Keratinocyte (primary cell): ENCODE measurements at regions not wholly inside any gene's neighbourhood (a gene's known extent, or its start where the extent isn't known, plus 50 kb on each side); places are given as distances from the start of the nearest gene placed in this dataset.

Experiments
- DNase-seq: peaks from one replicate; pipeline ENCODE4 v3.0.0-alpha.2; 2011; ENCODE audit warnings: low read depth, missing footprints, low spot score
- FAIRE-seq: peaks from 2 replicates; lab custom pipeline; 2011; peaks lifted over from hg19 to GRCh38; lab: Jason Lieb, UNC
- H2AFZ ChIP-seq: 2 replicates; pipeline ENCODE4 v1.6.0; 2012; ENCODE audit warnings: low read length, control low read depth, inconsistent platforms; ENCODE audit not compliant: control insufficient read depth
- H3K27ac ChIP-seq: 2 replicates; pipeline ENCODE4 v1.5.1; 2011; ENCODE audit warnings: low read length; ENCODE audit not compliant: control insufficient read depth, insufficient read depth
- H3K27me3 ChIP-seq: 3 replicates; pipeline ENCODE4 v1.6.0; 2011; ENCODE audit warnings: low read length; ENCODE audit not compliant: control insufficient read depth, insufficient read depth; ENCODE audit errors: extremely low read depth
- H3K36me3 ChIP-seq, 2 experiments: 2 replicates in 1 of 2; 3 replicates in 1 of 2; pipeline ENCODE4 v1.5.1; 2011; ENCODE audit warnings: low read length in 2 of 2, mild to moderate bottlenecking in 1 of 2; ENCODE audit not compliant: control insufficient read depth in 2 of 2, insufficient read depth in 2 of 2; ENCODE audit errors: extremely low read depth in 1 of 2
- H3K4me1 ChIP-seq: 3 replicates; pipeline ENCODE4 v1.5.1; 2011; ENCODE audit warnings: low read length; ENCODE audit not compliant: control insufficient read depth, insufficient read depth; ENCODE audit errors: extremely low read depth
- H3K4me2 ChIP-seq: 3 replicates; pipeline ENCODE4 v1.6.0; 2011; ENCODE audit warnings: low read depth, low read length; ENCODE audit not compliant: control insufficient read depth, insufficient read depth; ENCODE audit errors: extremely low read depth
- H3K4me3 ChIP-seq, 3 experiments: fragments of 200-600 bp in 1 of 3; sonication (generic) in 1 of 3; 2 replicates in 2 of 3; 3 replicates in 1 of 3; pipeline ENCODE4 v1.5.1; 2011 to 2016; ENCODE audit warnings: low read length in 3 of 3, mild to moderate bottlenecking in 3 of 3, control low read depth in 2 of 3, inconsistent platforms in 1 of 3, low read depth in 1 of 3, mixed read lengths in 1 of 3, mixed run types in 1 of 3, moderate library complexity in 1 of 3; ENCODE audit not compliant: control insufficient read depth in 2 of 3, insufficient read depth in 2 of 3; ENCODE audit errors: extremely low read depth in 1 of 3
- H3K79me2 ChIP-seq: 2 replicates; pipeline ENCODE4 v1.6.0; 2012; ENCODE audit warnings: low read length; ENCODE audit not compliant: control insufficient read depth, insufficient read depth
- H3K9ac ChIP-seq: 3 replicates; pipeline ENCODE4 v1.6.0; 2011; ENCODE audit warnings: low read length; ENCODE audit not compliant: control insufficient read depth, insufficient read depth; ENCODE audit errors: extremely low read depth
- H3K9me1 ChIP-seq: 3 replicates; pipeline ENCODE4 v1.6.0; 2011; ENCODE audit warnings: low read length; ENCODE audit not compliant: control insufficient read depth, insufficient read depth; ENCODE audit errors: extremely low read depth
- H3K9me3 ChIP-seq: 2 replicates; pipeline ENCODE4 v1.5.1; 2012; ENCODE audit warnings: low read depth, low read length; ENCODE audit not compliant: control insufficient read depth
- H4K20me1 ChIP-seq: 3 replicates; pipeline ENCODE4 v1.6.0; 2011; ENCODE audit warnings: low read length; ENCODE audit not compliant: control insufficient read depth, insufficient read depth; ENCODE audit errors: extremely low read depth
- CTCF ChIP-seq, 3 experiments: IDR thresholded peaks in 1 of 3; conservative IDR thresholded peaks in 1 of 3; optimal IDR thresholded peaks in 1 of 3; 2 replicates in 2 of 3; 3 replicates in 1 of 3; pipeline versions ENCODE3 to v1.5.1; 2011; ENCODE audit warnings: low read length in 3 of 3, mild to moderate bottlenecking in 3 of 3, moderate library complexity in 2 of 3, control low read depth in 1 of 3, inconsistent platforms in 1 of 3; ENCODE audit not compliant: insufficient read depth in 2 of 3; ENCODE audit errors: extremely low read depth in 1 of 3
- EZH2 ChIP-seq: IDR thresholded peaks from one replicate; pipeline ENCODE4 v1.6.1; 2012; ENCODE audit warnings: inconsistent platforms, mild to moderate bottlenecking, low read length, moderate library complexity
- dilution Hi-C: fragments of 300-500 bp; cut with MboI; formaldehyde crosslinking; loops from one replicate; pipeline ENCODE4 v1.7.0; 2020; ENCODE audit warnings: low sequenced_read_pairs; ENCODE audit not compliant: extremely low pct_ligation_motif_present

- Histone ChIP-seq H3K4me3 (no peak overlapping the region), H3K9me3 (no peaks in the 10 kb centered on the region), H4K20me1 (no peaks in the 10 kb centered on the region), H3K27ac (no peak overlapping the region), H2AFZ (no peak overlapping the region), H3K79me2 (no peaks in the 10 kb centered on the region), H3K36me3 (no peaks in the 10 kb centered on the region), H3K4me2 (no peak overlapping the region), H3K9me1 (no peaks in the 10 kb centered on the region), H3K9ac (no peak overlapping the region), H3K4me1 (no peaks in the 10 kb centered on the region), H3K27me3 (no peaks in the 10 kb centered on the region)
- FAIRE-seq (no peak), DNase-seq (no peak)
- dilution Hi-C loops = no loop called here
- no peak for TF ChIP-seq EZH2
- no peak for TF ChIP-seq CTCF (optimal IDR thresholded peaks at IDR 0.05 in 1 of 3, IDR thresholded peaks at IDR 0.05 in 1 of 3, conservative IDR thresholded peaks at IDR 0.05 in 1 of 3; ENCODE audit: extremely low read depth in 1 of 3, insufficient read depth in 2 of 3, low read length in 3 of 3)
Measured at GRCh38 chr20:39258253-39258652, 296.1 kb downstream of the DHX35 start.

GRCh38 chr20:39253051-39253755 lies 291.1 kb downstream of the DHX35 start:
- Histone ChIP-seq H3K4me3 (no peak overlapping the region), H2AFZ (no peak overlapping the region), H3K9ac (no peak overlapping the region), H3K36me3 (no peaks in the 10 kb centered on the region), H3K4me1 (no peaks in the 10 kb centered on the region), H3K9me1 (no peaks in the 10 kb centered on the region), H4K20me1 (no peaks in the 10 kb centered on the region), H3K4me2 (no peak overlapping the region), H3K79me2 (no peaks in the 10 kb centered on the region), H3K9me3 (no peaks in the 10 kb centered on the region), H3K27ac (no peak overlapping the region), H3K27me3 (no peaks in the 10 kb centered on the region)
- DNase-seq (no peak), FAIRE-seq (no peak)
- dilution Hi-C loops = no loop called here
- TF ChIP-seq EZH2 (no peak), CTCF (optimal IDR thresholded peaks at IDR 0.05 in 1 of 3, IDR thresholded peaks at IDR 0.05 in 1 of 3, conservative IDR thresholded peaks at IDR 0.05 in 1 of 3; ENCODE audit: extremely low read depth in 1 of 3, insufficient read depth in 2 of 3, low read length in 3 of 3) (no peak)
